HG03060 (cell line): ENCODE measurements at regions not wholly inside any gene's neighbourhood (a gene's known extent, or its start where the extent isn't known, plus 50 kb on each side); places are given as distances from the start of the nearest gene placed in this dataset.
"Not testable (repeated sequence)": the region's sequence is repeated elsewhere in the genome, so short reads cannot be mapped to it uniquely, and the experiment has no call there.

Experiments used
- ATAC-seq: cut with Tn5 transposase; IDR thresholded peaks from one replicate; pipeline ENCODE4 v1.9.1; 2021; ENCODE audit warnings: low read depth, moderate number of reproducible peaks; ENCODE audit not compliant: unreplicated experiment

GRCh38 chr12:75874441-75874840, 157.1 kb downstream of the PHLDA1 start:
- ATAC-seq, result no peak

- no peak for ATAC-seq
Measured at GRCh38 chr12:75872762-75873161, 158.8 kb downstream of the PHLDA1 start.

GRCh38 chr12:75870878-75871277, 160.7 kb downstream of the PHLDA1 start:
- ATAC-seq, result no peak

GRCh38 chr12:75868501-75868900, 163.1 kb downstream of the PHLDA1 start:
- ATAC-seq, result no peak

GRCh38 chr12:75865315-75865714, 166.3 kb downstream of the PHLDA1 start:
- ATAC-seq, result no peak

- ATAC-seq, result no peak
Measured at GRCh38 chr12:75864161-75864560, 167.4 kb downstream of the PHLDA1 start.

GRCh38 chr12:75863533-75863932, 168.0 kb downstream of the PHLDA1 start:
- ATAC-seq, result no peak

GRCh38 chr12:75862692-75863471, 168.7 kb downstream of the PHLDA1 start:
- no peak for ATAC-seq

GRCh38 chr12:75859868-75860267, 171.7 kb downstream of the PHLDA1 start:
- no peak for ATAC-seq

- ATAC-seq, result no peak
Measured at GRCh38 chr12:75856235-75856634, 175.3 kb downstream of the PHLDA1 start.

- no peak for ATAC-seq
Measured at GRCh38 chr12:75855360-75855759, 176.2 kb downstream of the PHLDA1 start.

GRCh38 chr12:75854681-75855309, 176.8 kb downstream of the PHLDA1 start:
- ATAC-seq, result no peak

GRCh38 chr12:75854137-75854536, 177.4 kb downstream of the PHLDA1 start:
- ATAC-seq, result not testable (repeated sequence)

GRCh38 chr12:75853626-75854025, 177.9 kb downstream of the PHLDA1 start:
- ATAC-seq, result no peak

GRCh38 chr12:75852956-75853355, 178.6 kb downstream of the PHLDA1 start:
- ATAC-seq, result no peak

- ATAC-seq, result no peak
Measured at GRCh38 chr12:75852143-75852542, 179.4 kb downstream of the PHLDA1 start.

- no peak for ATAC-seq
Measured at GRCh38 chr12:75850721-75851462, 180.7 kb downstream of the PHLDA1 start.

- ATAC-seq, result no peak
Measured at GRCh38 chr12:75848961-75849360, 182.6 kb downstream of the PHLDA1 start.

GRCh38 chr12:75848431-75848925, 183.1 kb downstream of the PHLDA1 start:
- ATAC-seq, result no peak

GRCh38 chr12:75846102-75846501, 185.5 kb downstream of the PHLDA1 start:
- ATAC-seq, result no peak

- ATAC-seq, result no peak
Measured at GRCh38 chr12:75844985-75845384, 186.6 kb downstream of the PHLDA1 start.
